PFSK-1 (cell line): ENCODE measurements at regions not wholly inside any gene's neighbourhood (a gene's known extent, or its start where the extent isn't known, plus 50 kb on each side); places are given as distances from the start of the nearest gene placed in this dataset.

Source experiments
- POLR2AphosphoS5 ChIP-seq: IDR thresholded peaks from 2 replicates; pipeline ENCODE4 v1.6.1; 2012; ENCODE audit warnings: low read depth, mild to moderate bottlenecking, control low read depth, low read length, moderate library complexity
- SIN3A ChIP-seq: IDR thresholded peaks from 2 replicates; pipeline ENCODE4 v1.6.1; 2012; ENCODE audit warnings: mild to moderate bottlenecking, low read length, moderate library complexity, borderline replicate concordance; ENCODE audit not compliant: insufficient read depth

GRCh38 chr13:47588676-47589075 is 412.4 kb downstream of the SUCLA2 start:
- TF ChIP-seq SIN3A (no peak), POLR2AphosphoS5 (no peak)
